Mesothelial cell of epicardium (in vitro differentiated cells): ENCODE measurements at regions not wholly inside any gene's neighbourhood (a gene's known extent, or its start where the extent isn't known, plus 50 kb on each side); places are given as distances from the start of the nearest gene placed in this dataset.

Source experiments
- DNase-seq, 2 experiments: peaks; one replicate each; pipeline ENCODE4 v3.0.0; 2021; ENCODE audit warnings: low spot score in 2 of 2; ENCODE audit not compliant: unreplicated experiment in 2 of 2
- H3K27ac Mint-ChIP-seq: 2 replicates; pipeline ENCODE4 v1.8.0; 2021; ENCODE audit warnings: mixed read lengths
- H3K27me3 Mint-ChIP-seq: 2 replicates; pipeline ENCODE4 v1.8.0; 2021; ENCODE audit warnings: low read depth, mixed read lengths
- H3K36me3 Mint-ChIP-seq: 2 replicates; pipeline ENCODE4 v1.8.0; 2021; ENCODE audit warnings: mixed read lengths
- H3K4me1 Mint-ChIP-seq: 2 replicates; pipeline ENCODE4 v1.8.0; 2021; ENCODE audit warnings: mixed read lengths
- H3K4me3 Mint-ChIP-seq: 2 replicates; pipeline ENCODE4 v1.8.0; 2021; ENCODE audit warnings: mild to moderate bottlenecking, moderate library complexity, mixed read lengths
- H3K9me3 Mint-ChIP-seq: 2 replicates; pipeline ENCODE4 v1.8.0; 2021; ENCODE audit warnings: mixed read lengths
- CTCF ChIP-seq: fragments of 200-600 bp; sonication (generic); IDR thresholded peaks from one replicate; pipeline ENCODE4 v1.5.0; 2021; ENCODE audit warnings: antibody characterized with exemption; ENCODE audit not compliant: unreplicated experiment

- Mint-ChIP-seq H3K27me3 (no peaks in the 10 kb centered on the region), H3K4me1 (peaks cover 9% of the 10 kb centered on the region), H3K27ac (no peak overlapping the region), H3K9me3 (no peaks in the 10 kb centered on the region), H3K36me3 (no peaks in the 10 kb centered on the region), H3K4me3 (no peak overlapping the region)
- no peak for TF ChIP-seq CTCF
- DNase-seq, result no peak
Observed at GRCh38 chr9:3699883-3700282, 174.1 kb upstream of the RFX3 start.

GRCh38 chr9:3698531-3698930 lies 172.7 kb upstream of the RFX3 start:
- H3K36me3 Mint-ChIP-seq, result no peaks in the 10 kb centered on the region
- H3K27me3 Mint-ChIP-seq, result no peaks in the 10 kb centered on the region
- DNase-seq, result no peak
- peaks cover 9% of the 10 kb centered on the region for H3K4me1 Mint-ChIP-seq
- no peaks in the 10 kb centered on the region for H3K9me3 Mint-ChIP-seq
- no peak for TF ChIP-seq CTCF
- no peak overlapping the region for H3K4me3 Mint-ChIP-seq
- H3K27ac Mint-ChIP-seq, result no peak overlapping the region

GRCh38 chr9:3698076-3698475 lies 172.3 kb upstream of the RFX3 start:
- H3K27ac Mint-ChIP-seq, result no peak overlapping the region
- no peak for DNase-seq
- no peak overlapping the region for H3K4me3 Mint-ChIP-seq
- no peaks in the 10 kb centered on the region for H3K9me3 Mint-ChIP-seq
- peaks cover 9% of the 10 kb centered on the region for H3K4me1 Mint-ChIP-seq
- no peaks in the 10 kb centered on the region for H3K27me3 Mint-ChIP-seq
- no peak for TF ChIP-seq CTCF
- no peaks in the 10 kb centered on the region for H3K36me3 Mint-ChIP-seq

- Mint-ChIP-seq H3K36me3 (no peaks in the 10 kb centered on the region), H3K9me3 (no peaks in the 10 kb centered on the region), H3K4me1 (peaks cover 9% of the 10 kb centered on the region), H3K27me3 (no peaks in the 10 kb centered on the region), H3K4me3 (no peak overlapping the region), H3K27ac (no peak overlapping the region)
- no peak for DNase-seq
- TF ChIP-seq CTCF, result no peak
Observed at GRCh38 chr9:3696368-3696767, 170.6 kb upstream of the RFX3 start.

GRCh38 chr9:3692606-3693005 lies 166.8 kb upstream of the RFX3 start:
- no peaks in the 10 kb centered on the region for H3K9me3 Mint-ChIP-seq
- no peaks in the 10 kb centered on the region for H3K36me3 Mint-ChIP-seq
- no peak for DNase-seq
- H3K27me3 Mint-ChIP-seq, result no peaks in the 10 kb centered on the region
- H3K4me1 Mint-ChIP-seq, result no peaks in the 10 kb centered on the region
- H3K27ac Mint-ChIP-seq, result no peak overlapping the region
- TF ChIP-seq CTCF, result no peak
- no peak overlapping the region for H3K4me3 Mint-ChIP-seq

- Mint-ChIP-seq H3K4me3 (no peak overlapping the region), H3K4me1 (no peaks in the 10 kb centered on the region), H3K27ac (no peak overlapping the region), H3K27me3 (no peaks in the 10 kb centered on the region), H3K36me3 (no peaks in the 10 kb centered on the region), H3K9me3 (no peaks in the 10 kb centered on the region)
- TF ChIP-seq CTCF, result no peak
- no peak for DNase-seq
Observed at GRCh38 chr9:3689555-3689954, 163.8 kb upstream of the RFX3 start.
